Middle frontal gyrus (tissue), 1 donor: ENCODE measurements at regions not wholly inside any gene's neighbourhood (a gene's known extent, or its start where the extent isn't known, plus 50 kb on each side); places are given as distances from the start of the nearest gene placed in this dataset.
"Not testable (repeated sequence)": the region's sequence is repeated elsewhere in the genome, so short reads cannot be mapped to it uniquely, and the experiment has no call there.

ENCODE experiments used
- DNase-seq: peaks from one replicate; pipeline ENCODE4 v3.0.0-alpha.2; 2015; ENCODE audit warnings: low spot score; ENCODE audit errors: extremely low spot score

DNA sequence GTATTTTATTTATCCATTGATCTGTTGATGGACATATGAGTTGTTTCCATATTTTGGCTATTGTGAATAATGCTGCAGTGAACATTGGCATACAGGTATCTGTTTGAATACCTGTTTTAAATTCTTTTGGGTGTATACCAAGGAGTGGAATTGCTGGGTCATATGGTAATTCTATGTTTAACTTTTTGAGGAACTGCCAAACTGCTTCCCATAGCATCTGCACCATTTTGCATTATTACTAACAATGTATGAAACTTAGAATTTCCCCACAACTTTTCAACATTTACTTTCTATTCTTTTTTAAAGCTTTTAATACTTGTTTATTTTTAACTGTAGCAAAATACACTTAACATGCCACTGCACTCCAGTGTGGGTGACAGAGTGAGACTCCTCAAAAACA is 57.0 kb upstream of the MSN start:
- no peak for DNase-seq

GRCh38 chrX:65610040-65610439 is 57.4 kb upstream of the MSN start:
- DNase-seq = no peak

GRCh38 chrX:65609237-65609636 is 58.2 kb upstream of the MSN start:
- no peak for DNase-seq

- DNase-seq = no peak
Observed at GRCh38 chrX:65608026-65608425, 59.4 kb upstream of the MSN start.

- no peak for DNase-seq
Observed at GRCh38 chrX:65607070-65607742, 60.2 kb upstream of the MSN start.

GRCh38 chrX:65602221-65602560 is 65.3 kb upstream of the MSN start:
- DNase-seq = no peak

- DNase-seq = no peak
Observed at GRCh38 chrX:65601530-65602220, 65.8 kb upstream of the MSN start.

GRCh38 chrX:65601126-65601525 is 66.3 kb upstream of the MSN start:
- no peak for DNase-seq

DNA sequence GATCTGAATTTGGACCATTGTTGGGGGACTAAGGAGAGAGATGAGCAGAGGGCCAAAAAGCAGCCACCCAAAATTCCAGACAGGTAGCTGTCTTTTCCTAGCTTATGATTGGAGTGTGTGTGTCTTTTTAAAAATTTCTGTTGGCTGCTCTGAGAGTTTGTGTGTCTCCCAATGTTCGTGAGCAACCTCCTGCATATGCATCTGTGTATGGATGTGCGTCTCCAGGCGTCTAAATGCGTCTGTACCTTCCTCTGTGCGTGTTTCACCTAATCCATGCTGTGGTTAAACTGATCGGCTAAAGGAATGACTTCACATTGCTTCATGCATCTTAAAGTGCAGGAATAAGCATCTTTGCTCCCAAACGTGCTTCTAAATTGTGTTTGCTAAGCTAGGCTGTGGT is 65.5 kb upstream of the LAS1L start:
- DNase-seq = no peak

DNA sequence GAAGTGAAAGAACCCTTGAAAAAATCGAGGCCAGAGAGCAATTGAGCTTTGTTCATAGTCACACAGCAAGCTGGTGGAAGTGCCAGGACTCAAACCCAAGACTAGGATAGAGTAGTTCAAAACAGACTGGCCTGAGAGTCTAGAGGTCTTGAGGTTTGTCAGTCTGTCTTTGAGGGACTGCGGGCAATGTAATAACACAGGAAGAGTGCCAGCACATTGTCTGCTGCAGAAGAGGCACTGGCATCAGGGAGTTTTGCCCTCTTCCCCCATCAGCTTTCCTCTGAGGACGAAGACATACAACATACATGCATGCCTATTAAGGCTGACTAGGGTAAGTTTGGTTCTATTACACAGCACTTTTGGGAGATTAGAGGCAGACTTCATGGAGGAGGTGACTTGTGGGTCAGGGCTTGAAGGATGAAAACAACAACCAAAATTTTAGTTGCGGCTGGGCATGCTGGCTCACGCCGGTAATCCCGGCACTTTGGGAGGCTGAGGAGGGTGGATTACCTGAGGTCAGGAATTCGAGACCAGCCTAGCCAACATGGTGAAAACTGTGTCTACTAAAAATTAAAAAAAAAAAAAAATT is 64.1 kb upstream of the LAS1L start:
- no peak for DNase-seq

DNA sequence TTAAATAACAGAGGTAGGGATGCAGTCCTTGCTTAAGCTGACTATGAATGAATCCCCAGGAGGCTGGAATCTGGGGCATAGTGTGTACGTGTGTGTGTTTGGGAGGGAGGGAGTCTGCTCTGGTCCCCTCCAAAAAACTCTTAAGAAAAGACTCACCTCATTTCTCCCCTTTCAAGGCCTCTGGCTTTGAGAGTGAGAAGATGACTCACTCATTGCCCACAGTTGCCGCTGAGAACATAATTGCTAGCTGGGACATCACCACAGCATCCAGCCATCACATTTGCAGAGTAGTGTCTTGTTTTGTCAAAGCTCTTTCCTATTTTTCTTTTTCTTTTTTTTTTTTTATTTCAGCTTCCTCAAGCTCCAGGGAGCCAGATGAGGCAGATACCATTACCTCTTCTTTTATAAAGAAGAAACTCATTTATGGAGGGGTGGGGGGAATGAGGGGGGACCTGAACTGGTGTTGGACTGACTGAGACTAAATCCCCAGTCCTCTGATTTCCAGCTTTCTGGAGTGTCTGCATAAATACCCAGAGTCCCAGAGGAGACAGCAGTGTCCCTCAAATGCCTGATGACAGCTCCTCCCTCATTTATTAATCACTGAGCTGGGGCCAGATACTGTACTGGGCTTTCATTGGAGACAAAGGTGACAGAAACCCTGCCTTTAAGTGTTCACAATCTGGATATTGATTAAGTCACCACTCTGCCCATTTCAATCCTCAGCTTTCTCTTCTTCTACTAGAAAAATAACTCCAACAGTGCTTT is 61.9 kb upstream of the LAS1L start:
- no peak for DNase-seq

GRCh38 chrX:65595460-65595876 is 60.9 kb upstream of the LAS1L start:
- DNase-seq = peak; percentile 41

DNA sequence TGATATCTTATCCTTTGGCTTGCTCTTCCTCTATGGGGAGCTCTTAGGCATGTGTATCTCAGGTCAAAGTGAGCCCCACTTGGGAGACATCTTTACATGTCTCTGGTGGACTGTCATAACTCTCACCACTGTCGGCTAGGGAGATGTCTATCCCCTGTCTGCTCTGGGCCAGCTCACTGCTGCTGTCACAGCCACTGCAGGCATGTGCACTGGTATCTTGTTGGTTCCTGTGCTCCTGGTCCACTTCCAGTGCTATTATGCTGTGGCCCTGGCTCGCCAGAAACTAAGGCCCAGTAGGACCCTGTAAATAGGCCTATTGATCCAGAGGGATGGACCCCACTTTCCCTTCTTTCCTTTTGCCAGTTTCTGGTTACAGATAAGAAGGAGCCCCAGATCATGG is 56.6 kb upstream of the LAS1L start:
- DNase-seq = no peak

DNA sequence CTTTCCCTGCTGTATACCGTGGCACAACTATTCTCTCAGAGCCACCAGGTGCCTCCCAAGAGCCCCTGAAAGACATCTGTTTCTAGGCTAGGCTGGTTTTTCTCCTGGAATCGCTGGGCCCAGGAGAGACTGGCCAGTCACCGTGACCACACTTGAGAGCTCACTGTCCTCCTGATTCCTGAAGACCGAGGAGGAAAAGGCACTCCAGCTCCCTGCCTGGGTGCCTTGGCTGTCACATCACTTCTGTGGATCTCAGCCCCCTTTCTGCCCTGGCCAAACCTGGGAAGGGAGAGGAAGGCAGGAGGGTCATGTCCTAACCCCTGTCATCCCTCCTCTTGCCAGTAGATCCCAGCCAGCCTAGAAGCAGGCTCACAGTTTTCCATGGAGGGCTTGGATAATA is 54.7 kb upstream of the LAS1L start:
- DNase-seq = no peak

- DNase-seq = no peak
Observed at GRCh38 chrX:65588795-65589194, 54.2 kb upstream of the LAS1L start.

DNA sequence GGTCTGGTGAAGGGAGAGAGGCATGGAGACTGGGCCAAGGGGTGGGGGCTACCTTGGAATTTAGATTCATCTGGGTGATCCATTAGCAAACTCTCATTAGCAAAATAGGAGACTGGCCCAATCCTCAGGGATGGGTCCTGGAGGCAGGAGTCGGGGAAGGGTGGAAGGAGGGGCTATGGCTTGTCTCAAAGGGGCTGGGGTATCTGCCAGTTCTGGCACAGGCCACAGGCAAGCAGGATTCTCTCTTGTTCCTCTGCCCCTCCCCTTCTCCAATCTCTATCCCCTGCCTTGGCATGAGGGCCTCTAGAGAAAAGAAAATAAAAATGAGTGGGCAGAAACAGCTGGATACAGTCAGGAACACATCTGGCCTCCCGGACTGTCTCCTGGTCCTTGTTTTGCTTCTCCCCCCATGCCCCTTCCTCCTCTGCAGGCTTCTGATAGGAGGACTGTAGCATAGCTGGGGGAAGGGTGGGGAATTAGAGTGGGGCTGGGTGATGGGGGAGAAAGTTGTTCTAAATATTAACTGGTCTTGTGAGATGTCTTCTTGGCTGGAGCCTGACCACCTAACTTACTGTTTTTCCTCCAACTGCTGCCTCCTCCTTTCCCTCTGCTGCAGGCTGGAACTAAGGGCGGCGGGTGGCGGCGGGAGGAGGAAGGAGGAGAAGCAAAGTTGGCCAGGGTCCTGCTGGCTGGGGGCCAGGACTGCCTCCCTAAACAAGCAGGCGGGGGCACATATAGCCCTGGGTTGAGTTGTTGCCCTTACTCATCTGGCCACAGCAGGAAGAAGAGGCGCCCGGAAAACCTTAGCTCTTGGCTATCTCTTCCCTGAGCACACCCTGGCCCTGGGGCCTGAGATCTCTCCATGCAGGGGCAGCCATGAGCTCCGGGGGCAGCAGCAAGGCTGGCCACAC is 53.3 kb upstream of the LAS1L start:
- DNase-seq = no peak

- DNase-seq = no peak
Observed at GRCh38 chrX:65586491-65586890, 51.9 kb upstream of the LAS1L start.

DNA sequence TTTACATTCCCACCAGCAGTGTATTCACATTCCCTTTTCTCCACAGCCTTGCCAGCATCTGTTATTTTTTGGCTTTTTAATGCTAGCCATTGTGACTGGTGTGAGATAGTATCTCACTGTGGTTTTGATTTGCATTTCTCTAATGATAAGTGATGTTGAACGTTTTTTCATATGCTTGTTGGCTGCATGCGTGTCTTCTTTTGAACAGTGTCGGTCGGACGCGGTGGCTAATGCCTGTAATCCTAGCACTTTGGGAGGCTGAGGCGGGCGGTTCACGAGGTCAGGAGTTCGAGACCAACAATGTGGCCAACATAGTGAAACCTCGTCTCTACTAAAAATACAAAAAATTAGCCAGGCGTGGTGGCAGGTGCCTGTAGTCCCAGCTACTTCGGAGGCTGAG is 50.6 kb upstream of the LAS1L start:
- not testable (repeated sequence) for DNase-seq
